OCI-LY7 (cell line): ENCODE measurements at regions not wholly inside any gene's neighbourhood (a gene's known extent, or its start where the extent isn't known, plus 50 kb on each side); places are given as distances from the start of the nearest gene placed in this dataset.

ENCODE experiments used
- BruUV-seq: library from RNA; stranded (reverse); fragments of 400-500 nt; replicated peaks from 2 replicates; lab custom pipeline; 2021; lab: Mats Ljungman, UMichigan
- CTCF ChIA-PET: fragments of 300-600 bp; sonication (Branson Sonifier 250); formaldehyde crosslinking; loops from one replicate; lab custom pipeline; 2022; ENCODE audit warnings: antibody characterized with exemption; ENCODE audit not compliant: unreplicated experiment; lab: Charles Lee
- POLR2A ChIA-PET: fragments of 300-600 bp; sonication (Branson Sonifier 250); formaldehyde crosslinking; loops from one replicate; lab custom pipeline; 2022; ENCODE audit warnings: antibody characterized with exemption; lab: Charles Lee
- DNase-seq: peaks from one replicate; pipeline ENCODE4 v3.0.0-alpha.2; 2015; ENCODE audit warnings: low spot score
- H2AFZ ChIP-seq: fragments of 200-600 bp; sonication (generic), shearing (Covaris generic); 2 replicates; pipeline ENCODE4 v1.6.1; 2014; ENCODE audit warnings: mild to moderate bottlenecking, antibody characterized with exemption, low read length, moderate library complexity
- H3K27ac ChIP-seq: fragments of 200-600 bp; sonication (generic); 2 replicates; pipeline ENCODE4 v1.5.1; 2014; ENCODE audit warnings: mixed run types, low read depth, mild to moderate bottlenecking, moderate library complexity, low read length, inconsistent platforms; ENCODE audit not compliant: poor library complexity, severe bottlenecking
- H3K36me3 ChIP-seq: fragments of 200-600 bp; sonication (generic); 2 replicates; pipeline ENCODE4 v1.6.1; 2014; ENCODE audit warnings: mild to moderate bottlenecking, antibody characterized with exemption, low read length, moderate library complexity, mixed read lengths; ENCODE audit not compliant: insufficient read depth
- H3K4me1 ChIP-seq: fragments of 200-600 bp; sonication (generic); 2 replicates; pipeline ENCODE4 v1.5.1; 2014; ENCODE audit warnings: mild to moderate bottlenecking, low read length; ENCODE audit not compliant: insufficient read depth, poor library complexity, severe bottlenecking
- H3K4me2 ChIP-seq: fragments of 200-600 bp; sonication (generic); 2 replicates; pipeline ENCODE4 v1.6.1; 2014; ENCODE audit warnings: mild to moderate bottlenecking, low read length
- H3K4me3 ChIP-seq: fragments of 200-600 bp; sonication (generic); 2 replicates; pipeline ENCODE4 v1.5.1; 2014; ENCODE audit warnings: mild to moderate bottlenecking, low read depth, low read length; ENCODE audit not compliant: poor library complexity, severe bottlenecking
- H3K79me2 ChIP-seq: fragments of 200-600 bp; sonication (generic); 2 replicates; pipeline ENCODE4 v1.6.1; 2016; ENCODE audit warnings: low read depth, mild to moderate bottlenecking, low read length, moderate library complexity, mixed read lengths; ENCODE audit not compliant: insufficient read depth
- H3K9me2 ChIP-seq: fragments of 200-600 bp; sonication (generic); 2 replicates; pipeline ENCODE4 v1.6.1; 2016; ENCODE audit warnings: mild to moderate bottlenecking, low read length, mixed read lengths; ENCODE audit not compliant: insufficient read depth
- H3K9me3 ChIP-seq: fragments of 200-600 bp; sonication (generic); 2 replicates; pipeline ENCODE4 v1.6.1; 2014; ENCODE audit warnings: mild to moderate bottlenecking, mixed run types, low read length, mixed read lengths
- H4K20me1 ChIP-seq: fragments of 200-600 bp; sonication (generic); 2 replicates; pipeline ENCODE4 v1.6.1; 2014; ENCODE audit warnings: mild to moderate bottlenecking, antibody characterized with exemption, low read length, moderate library complexity, mixed read lengths; ENCODE audit not compliant: insufficient read depth
- EZH2phosphoT487 ChIP-seq: fragments of 200-600 bp; sonication (generic); IDR thresholded peaks from 2 replicates; pipeline ENCODE4 v1.6.1; 2018; ENCODE audit warnings: low read depth, borderline replicate concordance, mild to moderate bottlenecking, mixed run types, antibody characterized with exemption, low read length, moderate library complexity, mixed read lengths
- intact Hi-C: fragments of 100-400 bp; cut with micrococcal nuclease; formaldehyde crosslinking; loops from one replicate; pipeline ENCODE4 v1.10.0; 2022; ENCODE audit not compliant: unreplicated experiment
- TF ChIP-seq, protein P1 (sequence below): fragments of 200-600 bp; sonication (generic); conservative IDR thresholded peaks from 2 replicates; pipeline ENCODE4 v1.5.1; 2014; ENCODE audit warnings: mild to moderate bottlenecking, antibody characterized with exemption, low read length, moderate library complexity, mixed read lengths

DNA sequence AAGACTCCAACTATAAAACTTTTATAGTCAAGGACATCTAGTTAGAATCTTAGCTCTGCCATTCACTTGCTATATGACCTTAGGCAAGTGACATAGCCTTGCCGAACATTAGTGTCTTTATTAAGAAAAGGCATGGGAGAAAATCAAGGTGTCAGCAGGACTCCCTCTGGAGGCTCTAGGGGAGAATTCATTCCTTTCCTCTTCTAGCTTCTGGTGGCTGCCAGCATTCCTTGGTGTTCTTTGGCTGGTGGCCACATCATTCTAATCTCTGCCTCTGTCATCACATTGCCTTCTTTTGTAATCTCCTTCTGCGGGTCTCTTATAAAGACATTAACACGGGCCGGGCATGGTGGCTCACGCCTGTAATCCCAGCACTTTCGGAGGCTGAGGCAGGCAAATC, 99.8 kb downstream of the PPP1R2C start:
- ChIA-PET POLR2A (interaction anchor here (1.1 kb wide), 1 partner anchor 17 kb away, joined by 3 read pairs; no protein-coding TSS in a partner anchor), CTCF (no interaction called here)
- Histone ChIP-seq H4K20me1 (no peaks in the 10 kb centered on the region), H3K9me2 (no peaks in the 10 kb centered on the region), H3K9me3 (no peaks in the 10 kb centered on the region), H3K4me3 (no peak overlapping the region), H3K36me3 (no peaks in the 10 kb centered on the region), H2AFZ (no peak overlapping the region; the same call in 1 of the 2 replicates), H3K4me1 (peaks cover 7% of the 10 kb centered on the region), H3K27ac (no peak overlapping the region), H3K4me2 (no peak overlapping the region), H3K79me2 (no peaks in the 10 kb centered on the region)
- TF ChIP-seq, protein P1, sequence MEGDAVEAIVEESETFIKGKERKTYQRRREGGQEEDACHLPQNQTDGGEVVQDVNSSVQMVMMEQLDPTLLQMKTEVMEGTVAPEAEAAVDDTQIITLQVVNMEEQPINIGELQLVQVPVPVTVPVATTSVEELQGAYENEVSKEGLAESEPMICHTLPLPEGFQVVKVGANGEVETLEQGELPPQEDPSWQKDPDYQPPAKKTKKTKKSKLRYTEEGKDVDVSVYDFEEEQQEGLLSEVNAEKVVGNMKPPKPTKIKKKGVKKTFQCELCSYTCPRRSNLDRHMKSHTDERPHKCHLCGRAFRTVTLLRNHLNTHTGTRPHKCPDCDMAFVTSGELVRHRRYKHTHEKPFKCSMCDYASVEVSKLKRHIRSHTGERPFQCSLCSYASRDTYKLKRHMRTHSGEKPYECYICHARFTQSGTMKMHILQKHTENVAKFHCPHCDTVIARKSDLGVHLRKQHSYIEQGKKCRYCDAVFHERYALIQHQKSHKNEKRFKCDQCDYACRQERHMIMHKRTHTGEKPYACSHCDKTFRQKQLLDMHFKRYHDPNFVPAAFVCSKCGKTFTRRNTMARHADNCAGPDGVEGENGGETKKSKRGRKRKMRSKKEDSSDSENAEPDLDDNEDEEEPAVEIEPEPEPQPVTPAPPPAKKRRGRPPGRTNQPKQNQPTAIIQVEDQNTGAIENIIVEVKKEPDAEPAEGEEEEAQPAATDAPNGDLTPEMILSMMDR = 0 out of 2 replicates have a peak, but pooled peaks have one; percentile 19
- TF ChIP-seq EZH2phosphoT487 = no peak
- intact Hi-C loops = no loop called here
- DNase-seq = peak; percentile 12
- no TSS peak for BruUV-seq

DNA sequence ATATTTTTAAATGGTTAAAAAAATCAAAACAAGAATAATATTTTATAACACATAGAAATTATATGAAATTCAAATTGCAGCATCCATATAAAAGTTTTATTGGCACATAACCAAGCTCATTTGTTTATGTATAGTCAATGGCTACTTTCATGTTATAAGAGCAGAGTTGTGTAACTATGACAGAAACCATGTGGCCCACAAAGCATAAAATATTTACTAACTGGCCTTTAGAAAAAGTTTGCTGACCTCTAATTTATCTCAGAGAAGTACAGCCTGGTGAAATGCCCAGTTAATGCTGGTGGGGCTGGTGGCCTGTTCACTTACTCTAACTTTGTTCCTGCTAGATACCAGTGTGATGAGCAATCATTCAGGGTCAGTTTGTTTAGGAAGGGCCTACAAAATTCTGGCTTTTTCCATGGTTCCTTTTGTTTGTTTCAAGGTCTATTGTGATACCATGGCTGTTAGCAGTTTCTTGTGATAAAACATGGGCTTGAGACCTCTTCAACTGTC, 104.6 kb downstream of the PPP1R2C start:
- no peak for TF ChIP-seq EZH2phosphoT487
- TF ChIP-seq, protein P1 = no peak
- H3K9me3 ChIP-seq = no peaks in the 10 kb centered on the region
- POLR2A ChIA-PET = interaction anchor here (0.7 kb wide), 1 partner anchor 443 kb away, joined by 3 read pairs; no protein-coding TSS in a partner anchor
- no TSS peak for BruUV-seq
- no peak overlapping the region for H3K4me3 ChIP-seq
- H2AFZ ChIP-seq = no peak overlapping the region
- no peaks in the 10 kb centered on the region for H3K9me2 ChIP-seq
- H3K79me2 ChIP-seq = no peaks in the 10 kb centered on the region
- H4K20me1 ChIP-seq = no peaks in the 10 kb centered on the region
- H3K27ac ChIP-seq = no peak overlapping the region
- intact Hi-C loops = no loop called here
- no peaks in the 10 kb centered on the region for H3K4me1 ChIP-seq
- H3K36me3 ChIP-seq = no peaks in the 10 kb centered on the region
- CTCF ChIA-PET = no interaction called here
- DNase-seq = no peak
- no peak overlapping the region for H3K4me2 ChIP-seq

DNA sequence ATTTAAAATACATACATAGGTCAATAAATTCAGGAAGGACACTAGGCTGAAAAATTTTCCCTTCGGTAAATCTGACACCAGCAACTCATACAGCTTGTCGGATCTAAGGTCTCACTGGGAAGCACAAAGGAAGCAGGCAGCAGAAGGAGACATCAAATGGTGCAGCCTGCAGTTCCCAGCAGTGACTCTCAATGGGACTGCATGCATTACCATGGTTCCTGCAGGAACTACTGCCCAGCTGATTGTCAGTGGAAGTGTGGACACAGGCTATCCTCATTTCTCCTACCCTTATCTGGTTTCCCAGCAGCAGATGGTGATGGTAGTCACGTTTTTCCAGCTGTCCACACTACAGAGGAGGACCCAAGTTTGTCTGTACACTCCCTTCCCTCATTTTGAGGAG, 113.3 kb downstream of the PPP1R2C start:
- H3K9me2 ChIP-seq = no peaks in the 10 kb centered on the region
- no peaks in the 10 kb centered on the region for H3K36me3 ChIP-seq
- no peaks in the 10 kb centered on the region for H3K4me1 ChIP-seq
- H3K79me2 ChIP-seq = no peaks in the 10 kb centered on the region
- CTCF ChIA-PET = no interaction called here
- no TSS peak for BruUV-seq
- intact Hi-C loops = no loop called here
- no peak for DNase-seq
- no peak overlapping the region for H3K27ac ChIP-seq
- H2AFZ ChIP-seq = no peak overlapping the region
- H3K4me2 ChIP-seq = no peak overlapping the region
- H4K20me1 ChIP-seq = no peaks in the 10 kb centered on the region
- POLR2A ChIA-PET = no interaction called here
- TF ChIP-seq, protein P1 = no peak
- TF ChIP-seq EZH2phosphoT487 = no peak
- H3K9me3 ChIP-seq = no peaks in the 10 kb centered on the region
- no peak overlapping the region for H3K4me3 ChIP-seq
